HCT116 (cell line): ENCODE measurements at regions not wholly inside any gene's neighbourhood (a gene's known extent, or its start where the extent isn't known, plus 50 kb on each side); places are given as distances from the start of the nearest gene placed in this dataset.

Source experiments
- ATAC-seq: fragments of 200-7000 bp; cut with Tn5 transposase; 2 replicates; pipeline ENCODE4 v1.9.1; 2020; ENCODE audit warnings: mild to moderate bottlenecking, moderate library complexity
- BruUV-seq: library from RNA; stranded (reverse); fragments of 400-500 nt; replicated peaks from 2 replicates; lab custom pipeline; 2021; lab: Mats Ljungman, UMichigan
- CTCF ChIA-PET: fragments of 300-600 bp; sonication (Branson Sonifier 250); formaldehyde crosslinking; loops from one replicate; lab custom pipeline; 2021; ENCODE audit warnings: antibody characterized with exemption; lab: Charles Lee
- POLR2A ChIA-PET: fragments of 300-600, 350-600 bp; sonication (Branson Sonifier 250); formaldehyde crosslinking; loops from one replicate; lab custom pipeline; 2021; ENCODE audit warnings: antibody characterized with exemption; lab: Charles Lee
- RAD21 ChIA-PET, 2 experiments: fragments of 300-600 bp; sonication (Branson Sonifier 250); formaldehyde crosslinking; loops; one replicate each; lab custom pipeline; 2023; ENCODE audit warnings: low total read pairs in 2 of 2; ENCODE audit not compliant: uncharacterized antibody in 2 of 2, unreplicated experiment in 2 of 2, low non-redundant PET in 1 of 2; lab: Charles Lee
- DNase-seq: peaks from one replicate; pipeline ENCODE4 v3.0.0-alpha.2; 2010; ENCODE audit warnings: low read depth, low spot score
- H2AFZ ChIP-seq: fragments of 200-600 bp; shearing (Covaris generic), sonication (generic); 2 replicates; pipeline ENCODE4 v1.6.1; 2017; ENCODE audit warnings: low read depth, mixed run types, mixed read lengths, antibody characterized with exemption, low read length; ENCODE audit not compliant: poor library complexity, severe bottlenecking
- H3K27ac ChIP-seq: 2 replicates; pipeline ENCODE4 v1.5.1; 2012; ENCODE audit warnings: low read depth, low read length
- H3K27me3 ChIP-seq: fragments of 200-600 bp; sonication (generic); 2 replicates; pipeline ENCODE4 v1.6.1; 2016; ENCODE audit warnings: mixed run types, low read length, mixed read lengths; ENCODE audit not compliant: insufficient read depth
- H3K36me3 ChIP-seq, 2 experiments: fragments of 200-500 bp in 1 of 2; fragments of 200-600 bp in 1 of 2; sonication (Bioruptor generic) in 1 of 2; sonication (generic) in 1 of 2; 2 replicates each; pipeline versions ENCODE4 v1.5.1 to v1.6.1; 2014 to 2016; ENCODE audit warnings: low read length in 2 of 2, inconsistent platforms in 1 of 2, mixed read lengths in 1 of 2, mixed run types in 1 of 2; ENCODE audit not compliant: insufficient read depth in 2 of 2, control insufficient read depth in 1 of 2
- H3K4me1 ChIP-seq, 2 experiments: fragments of 200-600 bp in 1 of 2; sonication (generic) in 1 of 2; 2 replicates each; pipeline versions ENCODE4 v1.5.1 to v1.6.1; 2012 to 2017; ENCODE audit warnings: low read length in 2 of 2, inconsistent platforms in 1 of 2, mild to moderate bottlenecking in 1 of 2, mixed read lengths in 1 of 2, mixed run types in 1 of 2, moderate library complexity in 1 of 2; ENCODE audit not compliant: insufficient read depth in 2 of 2, control insufficient read depth in 1 of 2
- H3K4me2 ChIP-seq: fragments of 200-600 bp; sonication (generic); 2 replicates; pipeline ENCODE4 v1.6.1; 2017; ENCODE audit warnings: mixed run types, low read length, mixed read lengths
- H3K4me3 ChIP-seq, 2 experiments: fragments of 200-600 bp in 1 of 2; sonication (generic) in 1 of 2; replicated peaks in 1 of 2; 2 replicates each; pipeline ENCODE4 v1.5.1; 2011 to 2016; ENCODE audit warnings: low read length in 2 of 2, control low read depth in 1 of 2, low read depth in 1 of 2, mild to moderate bottlenecking in 1 of 2, mixed read lengths in 1 of 2, mixed run types in 1 of 2
- H3K79me2 ChIP-seq: fragments of 200-600 bp; sonication (generic); 2 replicates; pipeline ENCODE4 v1.6.1; 2017; ENCODE audit warnings: mild to moderate bottlenecking, mixed run types, low read length, moderate library complexity, mixed read lengths; ENCODE audit not compliant: insufficient read depth
- H3K9ac ChIP-seq: fragments of 200-600 bp; sonication (generic); 2 replicates; pipeline ENCODE4 v1.6.1; 2016; ENCODE audit warnings: low read length, mixed read lengths
- H3K9me2 ChIP-seq: fragments of 200-600 bp; sonication (generic), shearing (Covaris generic); 2 replicates; pipeline ENCODE4 v1.6.1; 2017; ENCODE audit warnings: mixed run types, mild to moderate bottlenecking, moderate library complexity; ENCODE audit not compliant: insufficient read depth
- H3K9me3 ChIP-seq, 2 experiments: fragments of 200-500 bp in 1 of 2; fragments of 200-600 bp in 1 of 2; sonication (Bioruptor generic) in 1 of 2; sonication (generic) in 1 of 2; 2 replicates each; pipeline ENCODE4 v1.6.1; 2014 to 2017; ENCODE audit warnings: low read length in 2 of 2, mixed read lengths in 2 of 2, inconsistent platforms in 1 of 2, low read depth in 1 of 2, mild to moderate bottlenecking in 1 of 2, mixed run types in 1 of 2, moderate library complexity in 1 of 2; ENCODE audit not compliant: control insufficient read depth in 1 of 2, insufficient read depth in 1 of 2
- H4K20me1 ChIP-seq: fragments of 200-600 bp; sonication (generic), shearing (Covaris generic); 2 replicates; pipeline ENCODE4 v1.6.1; 2017; ENCODE audit warnings: mixed run types, mild to moderate bottlenecking, moderate library complexity; ENCODE audit not compliant: insufficient read depth
- CTCF ChIP-seq, 3 experiments: fragments of 200-600 bp in 1 of 3; sonication (generic) in 1 of 3; IDR thresholded peaks in 2 of 3; conservative IDR thresholded peaks in 1 of 3; 2 replicates each; pipeline ENCODE4 v1.5.1; 2012 to 2017; ENCODE audit warnings: low read depth in 2 of 3, low read length in 2 of 3, antibody characterized with exemption in 1 of 3, borderline replicate concordance in 1 of 3, control low read depth in 1 of 3, mild to moderate bottlenecking in 1 of 3, mixed read lengths in 1 of 3, mixed run types in 1 of 3, moderate library complexity in 1 of 3; ENCODE audit not compliant: insufficient read depth in 1 of 3
- FOSL1 ChIP-seq: IDR thresholded peaks from 2 replicates; pipeline ENCODE4 v1.6.1; 2012; ENCODE audit warnings: low read depth
- POLR2A ChIP-seq: IDR thresholded peaks from 2 replicates; pipeline ENCODE4 v1.7.0; 2011; ENCODE audit warnings: borderline replicate concordance; ENCODE audit not compliant: insufficient read depth, insufficient read length; ENCODE audit errors: extremely low read depth
- POLR2AphosphoS5 ChIP-seq: IDR thresholded peaks from 2 replicates; pipeline ENCODE4 v1.6.1; 2011; ENCODE audit warnings: mild to moderate bottlenecking, low read depth, low read length, moderate library complexity
- RAD21 ChIP-seq: IDR thresholded peaks from 2 replicates; pipeline ENCODE4 v1.6.1; 2012; ENCODE audit warnings: low read depth, mild to moderate bottlenecking
- REST ChIP-seq: IDR thresholded peaks from 2 replicates; pipeline ENCODE4 v1.6.1; 2012; ENCODE audit warnings: low read depth
- SIN3A ChIP-seq: IDR thresholded peaks from 2 replicates; pipeline ENCODE4 v1.6.1; 2012; ENCODE audit warnings: low read depth
- SRF ChIP-seq: IDR thresholded peaks from 2 replicates; pipeline ENCODE4 v1.6.1; 2012; ENCODE audit warnings: low read depth
- TCF7L2 ChIP-seq: IDR thresholded peaks from 2 replicates; pipeline ENCODE4 v1.7.0; 2011; ENCODE audit warnings: borderline replicate concordance, inconsistent platforms; ENCODE audit not compliant: insufficient read depth, insufficient read length; ENCODE audit errors: extremely low read depth
- intact Hi-C: fragments of 100-400 bp; cut with micrococcal nuclease; formaldehyde crosslinking; loops from 2 replicates; pipeline ENCODE4 v1.10.0; 2022

- Histone ChIP-seq H3K4me1 (no peaks in the 10 kb centered on the region), H3K9me3 (no peaks in the 10 kb centered on the region), H3K27ac (no peak overlapping the region), H3K36me3 (no peaks in the 10 kb centered on the region), H3K9ac (no peak overlapping the region), H3K9me2 (no peaks in the 10 kb centered on the region), H4K20me1 (no peaks in the 10 kb centered on the region), H2AFZ (no peak overlapping the region), H3K4me2 (no peak overlapping the region), H3K27me3 (no peaks in the 10 kb centered on the region), H3K79me2 (no peaks in the 10 kb centered on the region), H3K4me3 (no peak overlapping the region)
- DNase-seq: no peak
- peak; percentile 88 for ATAC-seq
- ChIA-PET RAD21 (interaction anchor here (1.0 to 1.1 kb wide), 2 partner anchors 80 to 81 kb away, joined by 3 to 4 read pairs; no protein-coding TSS in a partner anchor), POLR2A (no interaction called here), CTCF (interaction anchor here (0.8 to 3.2 kb wide), 4 partner anchors 18 to 404 kb away, joined by 3 to 48 read pairs (median 6); no protein-coding TSS in a partner anchor)
- peak; percentile 36 to 57 (median 55); a peak in 5 of 6 replicates for TF ChIP-seq CTCF (IDR thresholded peaks at IDR 0.05 in 2 of 3, conservative IDR thresholded peaks at IDR 0.05 in 1 of 3; ENCODE audit: borderline replicate concordance in 1 of 3, insufficient read depth in 1 of 3, low read depth in 2 of 3, low read length in 2 of 3)
- TF ChIP-seq SRF: no peak
- peak; percentile 41 for TF ChIP-seq RAD21
- intact Hi-C loops: loop anchor here (1.0 kb wide), 1 partner anchor 81 kb away; no protein-coding TSS in a partner anchor
- no TSS peak for BruUV-seq
Observed at GRCh38 chr16:82344157-82344556, 174.1 kb upstream of the MPHOSPH6 start.

GRCh38 chr16:82341146-82341669, 171.2 kb upstream of the MPHOSPH6 start:
- Histone ChIP-seq H3K9ac (no peak overlapping the region), H3K36me3 (no peaks in the 10 kb centered on the region), H3K9me3 (no peaks in the 10 kb centered on the region), H3K27ac (no peak overlapping the region), H4K20me1 (no peaks in the 10 kb centered on the region), H3K27me3 (peaks cover 11% of the 10 kb centered on the region; the same call in 1 of the 2 replicates), H3K79me2 (no peaks in the 10 kb centered on the region), H3K4me2 (no peak overlapping the region), H3K9me2 (no peaks in the 10 kb centered on the region), H2AFZ (no peak overlapping the region), H3K4me3 (no peak overlapping the region), H3K4me1 (no peaks in the 10 kb centered on the region)
- ATAC-seq (no peak), DNase-seq (no peak)
- CTCF ChIA-PET: no interaction called here
- TF ChIP-seq REST (no peak), SIN3A (no peak), CTCF (IDR thresholded peaks at IDR 0.05 in 2 of 3, conservative IDR thresholded peaks at IDR 0.05 in 1 of 3; ENCODE audit: borderline replicate concordance in 1 of 3, insufficient read depth in 1 of 3, low read depth in 2 of 3, low read length in 2 of 3) (no peak), TCF7L2 (no peak), POLR2AphosphoS5 (no peak), FOSL1 (no peak), POLR2A (no peak), RAD21 (no peak)
- RAD21 ChIA-PET: no interaction called here
- no TSS peak for BruUV-seq
- POLR2A ChIA-PET: no interaction called here
- intact Hi-C loops: no loop called here
